A549 (cell line): ENCODE measurements at regions not wholly inside any gene's neighbourhood (a gene's known extent, or its start where the extent isn't known, plus 50 kb on each side); places are given as distances from the start of the nearest gene placed in this dataset.

Experiments
- CBX8 ChIP-seq: fragments of 200-600 bp; sonication (generic); IDR thresholded peaks from 2 replicates; pipeline ENCODE4 v1.6.1; 2016
- CHD2 ChIP-seq: fragments of 150-350 bp; IDR thresholded peaks from 2 replicates; pipeline ENCODE4 v1.6.1; 2014; ENCODE audit warnings: low read length; ENCODE audit not compliant: partially characterized antibody
- CTCF ChIP-seq: fragments of >200 bp; sonication (Bioruptor Twin); formaldehyde crosslinking; IDR thresholded peaks from 3 replicates; pipeline ENCODE4 v1.5.1; 2016
- JUNB ChIP-seq: fragments of >200 bp; sonication (Bioruptor Twin); formaldehyde crosslinking; IDR thresholded peaks from 2 replicates; pipeline ENCODE4 v1.6.1; 2016
- PBX3 ChIP-seq: IDR thresholded peaks from 2 replicates; pipeline ENCODE4 v1.6.1; 2012
- POLR2A ChIP-seq: IDR thresholded peaks from 2 replicates; pipeline ENCODE4 v1.6.1; 2012; ENCODE audit warnings: mild to moderate bottlenecking, low read length
- POLR2AphosphoS2 ChIP-seq: conservative IDR thresholded peaks from 2 replicates; pipeline ENCODE4 v1.6.1; 2012; ENCODE audit warnings: low read length, improper control_type of control experiment, inconsistent platforms
- SMC3 ChIP-seq: fragments of >200 bp; sonication (Bioruptor Twin); formaldehyde crosslinking; IDR thresholded peaks from 3 replicates; pipeline ENCODE4 v1.6.1; 2018; ENCODE audit warnings: inconsistent platforms
- USF2 ChIP-seq: fragments of 450-650 bp; IDR thresholded peaks from 2 replicates; pipeline ENCODE4 v1.6.1; 2014; ENCODE audit warnings: antibody characterized with exemption

GRCh38 chr9:30713243-30713642 is 1671.2 kb upstream of the ACO1 start:
- TF ChIP-seq JUNB: no peak
- TF ChIP-seq CTCF: no peak
- TF ChIP-seq USF2: no peak
- no peak for TF ChIP-seq PBX3
- no peak for TF ChIP-seq POLR2AphosphoS2
- no peak for TF ChIP-seq CBX8
- TF ChIP-seq CHD2: no peak
- TF ChIP-seq POLR2A: no peak
- TF ChIP-seq SMC3: no peak
